ACC112 (cell line): ENCODE measurements at regions not wholly inside any gene's neighbourhood (a gene's known extent, or its start where the extent isn't known, plus 50 kb on each side); places are given as distances from the start of the nearest gene placed in this dataset.
"Not testable (repeated sequence)": the region's sequence is repeated elsewhere in the genome, so short reads cannot be mapped to it uniquely, and the experiment has no call there.

Experiments used
- H2AFZ ChIP-seq: fragments of 200-600 bp; sonication (generic); one replicate; pipeline ENCODE4 v1.6.0; 2017; ENCODE audit warnings: antibody characterized with exemption, low read length; ENCODE audit not compliant: unreplicated experiment
- H3K27ac ChIP-seq: fragments of 200-600 bp; sonication (generic); 2 replicates; pipeline ENCODE4 v1.5.1; 2014; ENCODE audit warnings: low read depth, mild to moderate bottlenecking, antibody characterized with exemption, low read length, moderate library complexity
- H3K27me3 ChIP-seq: fragments of 200-600 bp; sonication (generic); 2 replicates; pipeline ENCODE4 v1.6.1; 2014; ENCODE audit warnings: mild to moderate bottlenecking, antibody characterized with exemption, low read length, moderate library complexity, mixed read lengths; ENCODE audit not compliant: insufficient read depth
- H3K36me3 ChIP-seq: fragments of 200-600 bp; sonication (generic); 2 replicates; pipeline ENCODE4 v1.6.1; 2016; ENCODE audit warnings: mild to moderate bottlenecking, antibody characterized with exemption, low read length, moderate library complexity, mixed read lengths; ENCODE audit not compliant: insufficient read depth
- H3K4me1 ChIP-seq: fragments of 200-600 bp; sonication (generic); one replicate; pipeline ENCODE4 v1.6.1; 2016; ENCODE audit warnings: low read length, mixed read lengths; ENCODE audit not compliant: insufficient read depth, unreplicated experiment, control insufficient read depth
- H3K4me3 ChIP-seq: fragments of 200-600 bp; sonication (generic); 2 replicates; pipeline ENCODE4 v1.5.1; 2014; ENCODE audit warnings: mild to moderate bottlenecking, low read depth, low read length
- H3K79me2 ChIP-seq: fragments of 200-600 bp; sonication (generic); one replicate; pipeline ENCODE4 v1.6.0; 2016; ENCODE audit warnings: low read length; ENCODE audit not compliant: control insufficient read depth, unreplicated experiment, insufficient read depth

DNA sequence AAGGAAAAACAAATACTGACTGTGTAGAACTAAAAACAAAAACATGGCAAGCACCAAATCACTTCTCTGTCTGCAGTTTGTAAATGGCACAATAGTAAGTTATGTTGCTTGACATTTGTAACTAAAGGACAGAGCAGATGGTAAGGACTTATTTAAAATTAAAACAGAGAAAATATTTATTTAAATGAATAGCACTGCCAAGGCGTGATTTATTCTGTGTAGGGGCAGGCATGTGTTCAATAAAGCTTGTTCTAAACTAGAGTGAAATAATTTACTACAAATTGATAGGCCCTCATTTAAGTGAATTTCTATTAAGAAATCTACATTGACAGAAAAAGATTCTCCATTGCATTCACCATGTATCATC, 231.5 kb downstream of the CYLC2 start:
- Histone ChIP-seq H2AFZ (no peak overlapping the region), H3K79me2 (no peaks in the 10 kb centered on the region), H3K4me3 (no peak overlapping the region), H3K4me1 (no peaks in the 10 kb centered on the region), H3K36me3 (no peaks in the 10 kb centered on the region), H3K27me3 (no peaks in the 10 kb centered on the region), H3K27ac (no peak overlapping the region)

DNA sequence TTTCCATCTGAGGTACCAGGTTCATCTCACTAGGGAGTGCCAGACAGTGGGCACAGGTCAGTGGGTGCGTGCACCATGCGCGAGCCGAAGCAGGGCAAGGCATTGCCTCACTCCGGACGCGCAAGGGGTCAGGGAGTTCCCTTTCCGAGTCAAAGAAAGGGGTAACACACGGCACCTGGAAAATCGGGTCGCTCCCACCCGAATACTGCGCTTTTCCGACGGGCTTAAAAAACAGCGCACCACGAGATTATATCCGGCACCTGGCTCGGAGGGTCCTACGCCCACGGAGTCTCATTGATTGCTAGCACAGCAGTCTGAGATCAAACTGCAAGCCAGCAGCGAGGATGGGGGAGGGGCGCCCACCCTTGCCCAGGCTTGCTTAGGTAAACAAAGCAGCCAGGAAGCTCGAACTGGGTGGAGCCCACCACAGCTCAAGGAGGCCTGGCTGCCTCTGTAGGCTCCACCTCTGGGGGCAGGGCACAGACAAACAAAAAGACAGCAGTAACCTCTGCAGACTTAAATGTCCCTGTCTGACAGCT, 242.5 kb downstream of the CYLC2 start:
- H3K36me3 ChIP-seq, H3K27me3 ChIP-seq, H2AFZ ChIP-seq, H3K4me3 ChIP-seq, H3K27ac ChIP-seq, H3K4me1 ChIP-seq, H3K79me2 ChIP-seq: not testable (repeated sequence)

DNA sequence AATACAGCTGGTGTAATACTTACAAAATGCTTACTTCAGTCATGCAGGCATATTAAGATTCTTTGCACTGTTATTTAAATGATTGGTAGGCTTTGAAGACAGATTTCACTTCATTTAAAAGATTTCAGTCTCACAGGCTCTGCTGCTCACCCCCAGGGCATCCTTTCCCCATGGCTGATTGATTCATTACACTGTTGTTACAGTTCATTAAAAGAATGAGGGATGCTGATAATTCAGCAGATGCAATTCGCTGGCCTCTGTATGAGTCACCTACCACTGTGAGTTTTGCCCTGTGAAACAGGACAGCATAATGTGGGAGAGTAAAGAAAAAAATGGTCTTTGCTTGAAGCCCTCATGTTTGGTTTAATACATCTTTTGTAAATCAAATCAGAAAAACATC, 246.9 kb downstream of the CYLC2 start:
- no peaks in the 10 kb centered on the region for H3K4me1 ChIP-seq
- no peak overlapping the region for H3K27ac ChIP-seq
- no peaks in the 10 kb centered on the region for H3K27me3 ChIP-seq
- no peaks in the 10 kb centered on the region for H3K79me2 ChIP-seq
- H3K4me3 ChIP-seq, result no peak overlapping the region
- no peak overlapping the region for H2AFZ ChIP-seq
- no peaks in the 10 kb centered on the region for H3K36me3 ChIP-seq

DNA sequence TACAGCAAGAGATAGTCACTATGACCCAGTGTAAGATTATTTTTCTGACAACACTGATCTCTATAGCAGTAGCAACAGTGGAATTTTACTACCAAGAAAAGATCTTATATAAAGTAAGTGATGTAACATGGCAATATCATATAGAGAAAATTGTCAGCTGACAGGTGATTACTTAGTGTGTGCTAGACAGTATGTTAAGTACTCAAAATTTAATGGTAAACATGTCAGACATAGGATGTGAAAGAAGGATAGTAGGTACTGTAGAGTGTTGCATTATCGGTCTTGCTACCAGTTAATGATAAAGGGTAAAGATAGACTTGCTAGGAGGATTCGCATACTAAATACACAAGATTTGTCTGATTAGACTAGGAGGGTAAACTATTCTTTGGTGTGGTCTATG, 247.4 kb downstream of the CYLC2 start:
- Histone ChIP-seq H3K4me3 (no peak overlapping the region), H3K79me2 (no peaks in the 10 kb centered on the region), H3K36me3 (no peaks in the 10 kb centered on the region)

DNA sequence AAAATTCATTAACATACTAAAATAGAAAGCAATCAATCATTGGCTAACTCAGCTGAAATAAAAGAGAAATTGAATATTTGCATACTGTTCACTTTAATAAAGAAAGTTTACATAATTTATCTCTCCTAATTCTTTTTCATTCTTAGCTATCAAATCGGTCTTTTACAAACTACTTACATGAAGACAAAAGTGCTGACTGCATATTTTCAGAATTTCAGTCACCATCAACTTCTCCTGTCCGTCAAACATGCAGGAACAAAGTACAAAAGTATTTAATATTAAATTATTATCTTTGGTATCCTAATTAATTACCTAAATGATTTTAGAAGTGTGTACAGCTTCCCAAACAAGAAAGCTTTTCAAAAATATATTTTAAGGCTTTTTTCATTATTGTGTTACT, 248.4 kb downstream of the CYLC2 start:
- Histone ChIP-seq H3K4me1 (no peaks in the 10 kb centered on the region), H2AFZ (no peak overlapping the region), H3K79me2 (no peaks in the 10 kb centered on the region), H3K27me3 (no peaks in the 10 kb centered on the region), H3K36me3 (no peaks in the 10 kb centered on the region), H3K4me3 (no peak overlapping the region), H3K27ac (no peak overlapping the region)

More for the DNA sequence above, 247.4 kb downstream of the CYLC2 start:
- no peaks in the 10 kb centered on the region for H3K4me1 ChIP-seq
- no peaks in the 10 kb centered on the region for H3K27me3 ChIP-seq
- H3K27ac ChIP-seq, result no peak overlapping the region
- H2AFZ ChIP-seq, result no peak overlapping the region

DNA sequence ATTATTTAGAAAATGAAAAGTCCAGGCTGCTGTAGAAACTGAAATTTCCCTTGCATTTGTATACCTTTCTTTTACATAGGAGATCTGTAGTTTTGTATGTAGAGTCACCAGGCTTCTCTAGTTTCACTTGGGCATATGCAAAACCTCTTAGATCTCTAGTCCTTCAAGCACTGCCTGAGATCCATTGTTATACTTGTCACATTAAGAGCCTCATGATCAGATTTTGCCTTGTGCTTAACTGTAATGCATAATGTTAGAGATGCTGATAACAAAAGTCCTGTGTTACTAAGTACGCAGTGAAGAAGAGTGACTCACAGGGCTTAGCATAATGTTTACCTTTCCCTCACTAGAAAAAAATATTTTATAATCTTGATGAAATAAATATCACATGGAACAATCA, 250.2 kb downstream of the CYLC2 start:
- Histone ChIP-seq H2AFZ (no peak overlapping the region), H3K36me3 (no peaks in the 10 kb centered on the region), H3K4me3 (no peak overlapping the region), H3K27ac (no peak overlapping the region), H3K27me3 (no peaks in the 10 kb centered on the region), H3K79me2 (no peaks in the 10 kb centered on the region), H3K4me1 (no peaks in the 10 kb centered on the region)

DNA sequence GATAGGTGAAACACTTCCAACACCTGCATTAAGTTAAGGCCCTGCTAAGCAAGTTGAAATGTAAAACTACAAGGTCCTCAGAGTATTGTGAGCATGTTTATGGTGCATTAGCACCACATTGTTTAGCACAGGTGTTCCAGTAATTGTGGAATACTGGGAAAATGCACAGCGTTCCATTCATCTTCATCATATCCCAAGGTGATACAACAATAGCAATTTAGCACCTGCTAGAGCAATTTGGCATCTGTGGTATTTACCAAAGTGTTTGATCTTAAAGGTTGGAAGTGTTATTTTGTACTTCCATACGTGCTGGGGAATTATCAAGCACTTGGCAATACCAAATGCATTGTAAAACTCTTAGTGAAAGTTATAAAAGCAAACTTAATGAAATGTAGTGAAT, 266.8 kb downstream of the CYLC2 start:
- Histone ChIP-seq H3K27me3 (no peaks in the 10 kb centered on the region), H3K27ac (no peak overlapping the region), H3K4me3 (no peak overlapping the region), H3K79me2 (no peaks in the 10 kb centered on the region), H3K36me3 (no peaks in the 10 kb centered on the region), H2AFZ (no peak overlapping the region), H3K4me1 (no peaks in the 10 kb centered on the region)

DNA sequence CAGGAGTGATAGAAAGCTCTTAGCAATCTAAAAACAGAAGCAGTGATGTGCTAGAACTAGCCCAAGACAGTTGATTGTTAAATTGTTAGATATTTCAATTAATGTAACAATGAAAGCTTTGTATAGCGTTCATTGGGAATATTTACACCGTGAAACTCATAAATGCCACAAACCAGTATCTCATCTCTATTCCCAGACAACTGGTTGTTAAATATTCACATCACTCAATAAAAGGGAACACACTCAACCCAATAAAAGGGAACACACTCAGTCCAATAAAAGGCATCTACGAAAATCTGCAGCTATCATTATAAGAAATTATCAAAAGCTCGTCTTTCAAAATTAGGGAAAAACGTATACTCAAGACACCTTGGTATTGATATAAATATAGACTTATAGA, 270.9 kb downstream of the CYLC2 start:
- Histone ChIP-seq H3K27ac (no peak overlapping the region), H3K4me1 (no peaks in the 10 kb centered on the region), H3K36me3 (no peaks in the 10 kb centered on the region), H2AFZ (no peak overlapping the region), H3K27me3 (no peaks in the 10 kb centered on the region), H3K79me2 (no peaks in the 10 kb centered on the region), H3K4me3 (no peak overlapping the region)

DNA sequence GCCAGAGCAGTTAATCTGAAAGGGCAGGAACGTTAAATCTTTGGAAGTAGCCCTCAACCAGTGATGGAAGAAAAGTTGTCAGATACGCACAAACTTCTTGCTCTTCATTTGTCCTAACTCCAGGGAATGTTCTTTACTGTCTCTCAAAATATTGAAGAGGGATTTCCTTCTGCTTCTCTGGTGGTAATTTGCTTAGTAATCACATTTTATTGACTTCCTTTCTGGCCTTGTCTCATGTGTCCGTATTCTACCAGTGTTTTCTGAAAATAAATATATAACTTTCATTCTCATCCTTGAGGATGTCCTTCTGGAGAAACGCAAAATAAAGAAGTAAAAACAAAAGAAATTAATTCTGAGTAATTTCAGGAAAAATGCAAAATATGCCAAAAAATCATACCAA, 282.1 kb downstream of the CYLC2 start:
- H3K4me3 ChIP-seq, result no peak overlapping the region
- H3K79me2 ChIP-seq, result no peaks in the 10 kb centered on the region
- H2AFZ ChIP-seq, result no peak overlapping the region
- no peaks in the 10 kb centered on the region for H3K27me3 ChIP-seq
- no peak overlapping the region for H3K27ac ChIP-seq
- no peaks in the 10 kb centered on the region for H3K4me1 ChIP-seq
- no peaks in the 10 kb centered on the region for H3K36me3 ChIP-seq

DNA sequence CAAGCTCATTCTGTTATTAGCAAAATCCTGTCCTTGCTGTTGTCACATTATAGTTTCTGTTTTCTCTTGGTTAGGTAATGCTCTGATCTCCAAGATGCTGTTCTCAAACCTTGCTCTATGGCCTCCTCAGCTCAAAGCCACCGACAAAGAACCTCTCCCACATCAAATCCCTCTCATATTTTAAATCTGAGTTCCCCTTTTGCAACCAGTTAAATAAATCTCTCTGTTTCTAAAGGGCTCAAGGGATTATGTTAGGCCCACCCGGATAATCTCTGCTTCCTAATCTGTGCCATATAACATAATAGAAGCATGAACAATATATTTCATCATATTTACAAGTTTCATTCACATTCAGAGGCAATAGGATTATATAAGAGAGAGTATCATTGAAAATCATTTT, 286.0 kb downstream of the CYLC2 start:
- Histone ChIP-seq H3K79me2 (no peaks in the 10 kb centered on the region), H3K36me3 (no peaks in the 10 kb centered on the region), H2AFZ (no peak overlapping the region), H3K4me3 (no peak overlapping the region), H3K4me1 (no peaks in the 10 kb centered on the region), H3K27ac (no peak overlapping the region), H3K27me3 (no peaks in the 10 kb centered on the region)

DNA sequence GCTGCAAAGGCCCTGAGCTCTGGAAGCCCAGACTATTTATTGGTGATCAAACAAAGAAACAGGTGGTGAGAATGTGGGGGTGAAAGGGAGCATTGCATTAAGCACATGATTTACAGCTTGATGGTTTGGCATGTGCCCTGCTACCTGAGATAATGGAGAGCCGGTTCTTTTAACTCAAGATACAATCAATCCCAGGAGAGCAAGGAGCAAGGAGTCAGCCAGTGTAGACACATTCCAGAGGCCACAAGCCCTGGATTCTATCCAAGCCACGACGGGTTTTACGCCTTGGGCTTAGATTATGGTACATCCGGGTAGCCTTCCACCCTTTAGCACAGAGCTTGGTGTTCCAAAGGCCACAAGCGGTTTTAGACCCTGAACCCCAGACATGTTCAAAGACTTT, 292.2 kb downstream of the CYLC2 start:
- H2AFZ ChIP-seq, result no peak overlapping the region
- no peak overlapping the region for H3K4me3 ChIP-seq
- H3K36me3 ChIP-seq, result no peaks in the 10 kb centered on the region
- H3K4me1 ChIP-seq, result no peaks in the 10 kb centered on the region
- H3K79me2 ChIP-seq, result no peaks in the 10 kb centered on the region
- no peaks in the 10 kb centered on the region for H3K27me3 ChIP-seq
- H3K27ac ChIP-seq, result no peak overlapping the region
